Left ventricle myocardium inferior (tissue), 1 donor: ENCODE measurements at regions not wholly inside any gene's neighbourhood (a gene's known extent, or its start where the extent isn't known, plus 50 kb on each side); places are given as distances from the start of the nearest gene placed in this dataset.

Experiments
- DNase-seq: peaks from one replicate; pipeline ENCODE4 v3.0.0-alpha.2; 2020
- H3K27ac ChIP-seq: fragments of 200-600 bp; replicated peaks from 2 replicates; pipeline ENCODE4 v1.8.0; 2021
- H3K27me3 ChIP-seq: fragments of 200-600 bp; 2 replicates; pipeline ENCODE4 v1.8.0; 2021; ENCODE audit warnings: low read depth
- H3K36me3 ChIP-seq: fragments of 200-600 bp; 2 replicates; pipeline ENCODE4 v1.8.0; 2021
- H3K4me1 ChIP-seq: fragments of 200-600 bp; 2 replicates; pipeline ENCODE4 v1.8.0; 2021
- H3K4me3 ChIP-seq: fragments of 200-600 bp; 2 replicates; pipeline ENCODE4 v1.8.0; 2021; ENCODE audit warnings: mild to moderate bottlenecking, moderate library complexity
- H3K9me3 ChIP-seq: fragments of 200-600 bp; replicated peaks from 2 replicates; pipeline ENCODE4 v1.8.0; 2021
- intact Hi-C: fragments of 100-400 bp; cut with micrococcal nuclease; formaldehyde crosslinking; loops from one replicate; pipeline ENCODE4 v1.11.0; 2022
- TF ChIP-seq, protein P1 (sequence below): fragments of 200-600 bp; IDR thresholded peaks from 2 replicates; pipeline ENCODE4 v1.8.0; 2021; ENCODE audit warnings: antibody characterized with exemption, mild to moderate bottlenecking, borderline replicate concordance
- donor health status: DM: no; HTN: yes; CAD: no; lungs with severe emphysema.

DNA sequence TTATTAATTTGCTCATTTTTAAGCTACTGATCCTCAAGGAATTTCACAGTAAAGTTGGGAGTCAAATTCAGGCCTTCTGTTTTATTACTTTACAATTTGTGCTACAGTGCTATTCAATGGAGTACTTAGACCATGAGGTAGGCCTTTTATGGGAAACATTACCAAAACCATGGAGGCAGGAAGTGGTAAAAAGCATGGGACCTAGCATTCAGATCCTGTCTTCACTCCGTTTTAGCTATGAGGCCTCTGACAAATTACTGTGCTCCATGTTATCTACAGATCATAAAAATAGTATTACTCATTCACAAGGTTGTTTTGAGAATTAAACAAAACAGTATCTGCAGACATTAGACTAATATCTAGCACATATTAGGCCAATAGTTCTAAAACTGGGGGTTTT, 140.6 kb upstream of the SLITRK3 start:
- Histone ChIP-seq H3K4me1 (no peaks in the 10 kb centered on the region), H3K27ac (no peak overlapping the region), H3K36me3 (no peaks in the 10 kb centered on the region), H3K4me3 (no peak overlapping the region), H3K27me3 (no peaks in the 10 kb centered on the region), H3K9me3 (no peaks in the 10 kb centered on the region)
- DNase-seq, result no peak
- intact Hi-C loops, result no loop called here
- TF ChIP-seq, protein P1, sequence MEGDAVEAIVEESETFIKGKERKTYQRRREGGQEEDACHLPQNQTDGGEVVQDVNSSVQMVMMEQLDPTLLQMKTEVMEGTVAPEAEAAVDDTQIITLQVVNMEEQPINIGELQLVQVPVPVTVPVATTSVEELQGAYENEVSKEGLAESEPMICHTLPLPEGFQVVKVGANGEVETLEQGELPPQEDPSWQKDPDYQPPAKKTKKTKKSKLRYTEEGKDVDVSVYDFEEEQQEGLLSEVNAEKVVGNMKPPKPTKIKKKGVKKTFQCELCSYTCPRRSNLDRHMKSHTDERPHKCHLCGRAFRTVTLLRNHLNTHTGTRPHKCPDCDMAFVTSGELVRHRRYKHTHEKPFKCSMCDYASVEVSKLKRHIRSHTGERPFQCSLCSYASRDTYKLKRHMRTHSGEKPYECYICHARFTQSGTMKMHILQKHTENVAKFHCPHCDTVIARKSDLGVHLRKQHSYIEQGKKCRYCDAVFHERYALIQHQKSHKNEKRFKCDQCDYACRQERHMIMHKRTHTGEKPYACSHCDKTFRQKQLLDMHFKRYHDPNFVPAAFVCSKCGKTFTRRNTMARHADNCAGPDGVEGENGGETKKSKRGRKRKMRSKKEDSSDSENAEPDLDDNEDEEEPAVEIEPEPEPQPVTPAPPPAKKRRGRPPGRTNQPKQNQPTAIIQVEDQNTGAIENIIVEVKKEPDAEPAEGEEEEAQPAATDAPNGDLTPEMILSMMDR, result no peak
